Thyroid gland (tissue), 4 donors: ENCODE measurements at regions not wholly inside any gene's neighbourhood (a gene's known extent, or its start where the extent isn't known, plus 50 kb on each side); places are given as distances from the start of the nearest gene placed in this dataset.
"Not testable (repeated sequence)": the region's sequence is repeated elsewhere in the genome, so short reads cannot be mapped to it uniquely, and the experiment has no call there.

Source experiments
- CTCF ChIP-seq, 6 experiments: fragments of 200-600 bp in 3 of 6; fragments of 450-650 bp in 3 of 6; sonication (generic) in 3 of 6; IDR thresholded peaks; one replicate each; pipeline ENCODE4 v1.5.1; 2016 to 2019; ENCODE audit warnings: antibody characterized with exemption in 6 of 6, mild to moderate bottlenecking in 2 of 6, inconsistent platforms in 1 of 6, moderate library complexity in 1 of 6
- POLR2A ChIP-seq, 2 donors: fragments of 450-650 bp; IDR thresholded peaks; one replicate each; pipeline ENCODE4 v1.6.1; 2017; ENCODE audit warnings: antibody characterized with exemption in 2 of 2, mild to moderate bottlenecking in 2 of 2, moderate library complexity in 1 of 2

GRCh38 chr15:95205830-95206229 is 974.5 kb downstream of the MCTP2 start:
- not testable (repeated sequence) for TF ChIP-seq POLR2A, CTCF (IDR thresholded peaks at IDR 0.05)
